Fibroblast of lung (primary cell): ENCODE measurements at regions not wholly inside any gene's neighbourhood (a gene's known extent, or its start where the extent isn't known, plus 50 kb on each side); places are given as distances from the start of the nearest gene placed in this dataset.

ENCODE experiments used
- DNase-seq, 2 donors: peaks; one replicate each; pipeline versions ENCODE4 v3.0.0 to v3.0.0-alpha.2; 2010; ENCODE audit warnings: low read depth in 2 of 2
- H2AFZ ChIP-seq: 2 replicates; pipeline ENCODE4 v1.5.1; 2012; ENCODE audit warnings: low read length, control low read depth, inconsistent platforms
- H3K27ac ChIP-seq: 2 replicates; pipeline ENCODE4 v1.5.1; 2011; ENCODE audit warnings: low read length, control low read depth; ENCODE audit not compliant: insufficient read depth
- H3K27me3 ChIP-seq: 2 replicates; pipeline ENCODE4 v1.5.1; 2011; ENCODE audit warnings: mild to moderate bottlenecking, low read length; ENCODE audit not compliant: control insufficient read depth, insufficient read depth
- H3K36me3 ChIP-seq: 2 replicates; pipeline ENCODE4 v1.5.1; 2011; ENCODE audit warnings: low read length; ENCODE audit not compliant: control insufficient read depth, insufficient read depth
- H3K4me1 ChIP-seq: 2 replicates; pipeline ENCODE4 v1.5.1; 2011; ENCODE audit warnings: low read length; ENCODE audit not compliant: control insufficient read depth, insufficient read depth; ENCODE audit errors: extremely low read depth
- H3K4me2 ChIP-seq: 2 replicates; pipeline ENCODE4 v1.5.1; 2011; ENCODE audit warnings: low read length, control low read depth; ENCODE audit not compliant: insufficient read depth; ENCODE audit errors: extremely low read depth
- H3K4me3 ChIP-seq, 4 experiments: fragments of 200-600 bp in 1 of 4; sonication (generic) in 1 of 4; replicated peaks in 1 of 4; 2 replicates each; pipeline ENCODE4 v1.5.1; 2011 to 2016; ENCODE audit warnings: low read length in 4 of 4, low read depth in 3 of 4, mild to moderate bottlenecking in 3 of 4, control low read depth in 2 of 4, inconsistent platforms in 1 of 4, mixed read lengths in 1 of 4; ENCODE audit not compliant: insufficient read depth in 1 of 4; ENCODE audit errors: control extremely low read depth in 1 of 4
- H3K79me2 ChIP-seq: 2 replicates; pipeline ENCODE4 v1.5.1; 2012; ENCODE audit warnings: mild to moderate bottlenecking, low read length, inconsistent platforms; ENCODE audit not compliant: control insufficient read depth, insufficient read depth
- H3K9ac ChIP-seq: 2 replicates; pipeline ENCODE4 v1.5.1; 2011; ENCODE audit warnings: mild to moderate bottlenecking, low read length, control low read depth; ENCODE audit not compliant: insufficient read depth
- H3K9me3 ChIP-seq: 2 replicates; pipeline ENCODE4 v1.5.1; 2012; ENCODE audit warnings: low read depth, low read length; ENCODE audit not compliant: control insufficient read depth, insufficient read depth
- H4K20me1 ChIP-seq: 2 replicates; pipeline ENCODE4 v1.5.1; 2011; ENCODE audit warnings: low read length; ENCODE audit not compliant: control insufficient read depth, insufficient read depth; ENCODE audit errors: extremely low read depth
- CTCF ChIP-seq, 2 donors: IDR thresholded peaks in 1 of 2; conservative IDR thresholded peaks in 1 of 2; 1 replicate in 1 of 2; 2 replicates in 1 of 2; pipeline ENCODE4 v1.5.1; 2011 to 2012; ENCODE audit warnings: low read length in 2 of 2, control low read depth in 1 of 2, inconsistent platforms in 1 of 2, low read depth in 1 of 2, mild to moderate bottlenecking in 1 of 2
- EZH2 ChIP-seq: IDR thresholded peaks from 2 replicates; pipeline ENCODE4 v1.5.1; 2012; ENCODE audit warnings: low read length, control low read depth, mild to moderate bottlenecking; ENCODE audit errors: missing control alignments

- H3K36me3 ChIP-seq: no peaks in the 10 kb centered on the region
- no peak for TF ChIP-seq CTCF (conservative IDR thresholded peaks at IDR 0.05 in 1 of 2, IDR thresholded peaks at IDR 0.05 in 1 of 2; ENCODE audit: low read depth in 1 of 2, low read length in 2 of 2)
- no peak for TF ChIP-seq EZH2
- DNase-seq: no peak
Observed at GRCh38 chr14:99015833-99016232, 256.2 kb downstream of the BCL11B start.

GRCh38 chr14:99023371-99023770 lies 248.6 kb downstream of the BCL11B start:
- Histone ChIP-seq H3K9ac (no peak overlapping the region), H3K36me3 (no peaks in the 10 kb centered on the region), H3K27me3 (no peaks in the 10 kb centered on the region), H3K4me3 (no peak overlapping the region), H3K4me1 (no peaks in the 10 kb centered on the region), H4K20me1 (no peaks in the 10 kb centered on the region), H3K27ac (no peak overlapping the region), H3K4me2 (no peak overlapping the region), H2AFZ (no peak overlapping the region), H3K9me3 (no peaks in the 10 kb centered on the region), H3K79me2 (no peaks in the 10 kb centered on the region)
- DNase-seq: no peak
- TF ChIP-seq CTCF (conservative IDR thresholded peaks at IDR 0.05 in 1 of 2, IDR thresholded peaks at IDR 0.05 in 1 of 2; ENCODE audit: low read depth in 1 of 2, low read length in 2 of 2) (no peak), EZH2 (no peak)

More at GRCh38 chr14:99015833-99016232, 256.2 kb downstream of the BCL11B start:
- Histone ChIP-seq H3K4me3 (no peak overlapping the region), H3K27ac (no peak overlapping the region), H3K79me2 (no peaks in the 10 kb centered on the region), H3K27me3 (no peaks in the 10 kb centered on the region), H2AFZ (no peak overlapping the region), H4K20me1 (no peaks in the 10 kb centered on the region), H3K9me3 (no peaks in the 10 kb centered on the region), H3K4me2 (no peak overlapping the region), H3K9ac (no peak overlapping the region), H3K4me1 (no peaks in the 10 kb centered on the region)

DNA sequence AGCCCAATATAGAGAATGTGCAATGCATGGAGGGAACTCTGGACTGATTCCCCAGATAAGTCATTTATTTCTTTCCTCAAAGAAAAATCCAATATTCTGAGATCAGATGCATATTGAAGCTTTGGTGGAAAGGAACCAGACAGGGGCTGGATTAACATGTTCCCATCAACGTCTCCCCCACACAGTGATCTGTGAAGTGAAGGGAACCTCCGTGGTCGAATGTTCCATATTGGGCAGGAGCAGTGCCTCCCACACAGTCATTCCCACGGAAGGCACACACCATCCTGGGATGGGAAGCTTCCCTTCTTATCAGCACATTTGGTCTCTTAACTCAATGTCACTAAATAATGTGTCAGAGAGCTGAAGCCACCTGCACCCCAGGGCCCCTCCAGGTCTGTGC lies 247.1 kb downstream of the BCL11B start:
- H3K4me1 ChIP-seq: no peaks in the 10 kb centered on the region
- TF ChIP-seq EZH2 (no peak), CTCF (conservative IDR thresholded peaks at IDR 0.05 in 1 of 2, IDR thresholded peaks at IDR 0.05 in 1 of 2; ENCODE audit: low read depth in 1 of 2, low read length in 2 of 2) (no peak)
- H2AFZ ChIP-seq: no peak overlapping the region
- H3K4me2 ChIP-seq: no peak overlapping the region
- H3K27me3 ChIP-seq: no peaks in the 10 kb centered on the region
- no peaks in the 10 kb centered on the region for H3K79me2 ChIP-seq
- no peaks in the 10 kb centered on the region for H3K9me3 ChIP-seq
- DNase-seq: no peak
- H3K27ac ChIP-seq: no peak overlapping the region
- no peak overlapping the region for H3K4me3 ChIP-seq
- no peaks in the 10 kb centered on the region for H3K36me3 ChIP-seq
- no peak overlapping the region for H3K9ac ChIP-seq
- H4K20me1 ChIP-seq: no peaks in the 10 kb centered on the region
